Gastrocnemius medialis (tissue), 4 donors: ENCODE measurements at regions not wholly inside any gene's neighbourhood (a gene's known extent, or its start where the extent isn't known, plus 50 kb on each side); places are given as distances from the start of the nearest gene placed in this dataset.

Source experiments
- ATAC-seq, 2 donors: fragments of 150-250 bp; one replicate each; pipeline ENCODE4 v1.9.1; 2016
- DNase-seq, 2 donors: peaks; one replicate each; pipeline ENCODE4 v3.0.0-alpha.2; 2019
- H3K27ac ChIP-seq, 4 donors: fragments of 200-600 bp; sonication (generic); 1 replicate in 1 of 4; 2 replicates in 3 of 4; pipeline ENCODE4 v1.5.1; 2016 to 2018; ENCODE audit warnings: mild to moderate bottlenecking in 2 of 4, moderate library complexity in 1 of 4
- H3K27me3 ChIP-seq, 3 donors: fragments of 200-600 bp; sonication (generic) in 2 of 3; 1 replicate in 1 of 3; 2 replicates in 2 of 3; pipeline versions ENCODE4 v1.5.1 to v1.6.0; 2016 to 2019; ENCODE audit warnings: mild to moderate bottlenecking in 1 of 3, moderate library complexity in 1 of 3
- H3K36me3 ChIP-seq, 2 donors: fragments of 200-600 bp; sonication (generic) in 1 of 2; one replicate each; pipeline ENCODE4 v1.5.1; 2017 to 2018
- H3K4me1 ChIP-seq, 2 donors: fragments of 200-600 bp; sonication (generic) in 1 of 2; one replicate each; pipeline ENCODE4 v1.5.1; 2016 to 2017; ENCODE audit warnings: mild to moderate bottlenecking in 2 of 2
- H3K4me3 ChIP-seq, 4 donors: fragments of 200-600 bp; sonication (generic) in 3 of 4; 1 replicate in 1 of 4; 2 replicates in 3 of 4; pipeline ENCODE4 v1.5.1; 2016 to 2019; ENCODE audit warnings: mild to moderate bottlenecking in 2 of 4
- H3K9me3 ChIP-seq, 3 donors: fragments of 200-600 bp; sonication (generic) in 2 of 3; 1 replicate in 1 of 3; 2 replicates in 2 of 3; pipeline ENCODE4 v1.5.1; 2016 to 2019
- POLR2A ChIP-seq, 2 donors: fragments of 450-650 bp; IDR thresholded peaks; one replicate each; pipeline ENCODE4 v1.6.1; 2017; ENCODE audit warnings: antibody characterized with exemption in 2 of 2, mild to moderate bottlenecking in 2 of 2, moderate library complexity in 2 of 2
- in situ Hi-C, 4 donors: fragments of 200-750 bp; cut with MboI; loops; one replicate each; pipeline versions ENCODE4 v1.15.0 to v1.8.0; 2017; ENCODE audit warnings: low sequenced_read_pairs in 4 of 4
- intact Hi-C: fragments of 100-400 bp; cut with DNase I; formaldehyde crosslinking; loops from one replicate; pipeline ENCODE4 v1.15.1; 2023; ENCODE audit warnings: low total_unique reads
- TF ChIP-seq, protein P1 (sequence below), 5 experiments: fragments of 450-650 bp in 3 of 5; fragments of 200-600 bp in 2 of 5; sonication (generic) in 2 of 5; IDR thresholded peaks in 4 of 5; conservative IDR thresholded peaks in 1 of 5; 1 replicate in 4 of 5; 2 replicates in 1 of 5; pipeline ENCODE4 v1.5.1; 2016 to 2019; ENCODE audit warnings: antibody characterized with exemption in 5 of 5, mild to moderate bottlenecking in 3 of 5, moderate library complexity in 3 of 5

GRCh38 chr10:104516986-104517385, 124.1 kb upstream of the SORCS3 start:
- Histone ChIP-seq H3K9me3 (no peaks in the 10 kb centered on the region), H3K27me3 (no peaks in the 10 kb centered on the region), H3K36me3 (no peaks in the 10 kb centered on the region), H3K4me3 (no peak overlapping the region), H3K27ac (no peak overlapping the region), H3K4me1 (no peaks in the 10 kb centered on the region)
- in situ Hi-C loops (no loop called here), intact Hi-C loops (no loop called here)
- ATAC-seq (no peak), DNase-seq (no peak)
- TF ChIP-seq, protein P1, sequence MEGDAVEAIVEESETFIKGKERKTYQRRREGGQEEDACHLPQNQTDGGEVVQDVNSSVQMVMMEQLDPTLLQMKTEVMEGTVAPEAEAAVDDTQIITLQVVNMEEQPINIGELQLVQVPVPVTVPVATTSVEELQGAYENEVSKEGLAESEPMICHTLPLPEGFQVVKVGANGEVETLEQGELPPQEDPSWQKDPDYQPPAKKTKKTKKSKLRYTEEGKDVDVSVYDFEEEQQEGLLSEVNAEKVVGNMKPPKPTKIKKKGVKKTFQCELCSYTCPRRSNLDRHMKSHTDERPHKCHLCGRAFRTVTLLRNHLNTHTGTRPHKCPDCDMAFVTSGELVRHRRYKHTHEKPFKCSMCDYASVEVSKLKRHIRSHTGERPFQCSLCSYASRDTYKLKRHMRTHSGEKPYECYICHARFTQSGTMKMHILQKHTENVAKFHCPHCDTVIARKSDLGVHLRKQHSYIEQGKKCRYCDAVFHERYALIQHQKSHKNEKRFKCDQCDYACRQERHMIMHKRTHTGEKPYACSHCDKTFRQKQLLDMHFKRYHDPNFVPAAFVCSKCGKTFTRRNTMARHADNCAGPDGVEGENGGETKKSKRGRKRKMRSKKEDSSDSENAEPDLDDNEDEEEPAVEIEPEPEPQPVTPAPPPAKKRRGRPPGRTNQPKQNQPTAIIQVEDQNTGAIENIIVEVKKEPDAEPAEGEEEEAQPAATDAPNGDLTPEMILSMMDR (IDR thresholded peaks at IDR 0.05 in 4 of 5, conservative IDR thresholded peaks at IDR 0.05 in 1 of 5) = no peak
- TF ChIP-seq POLR2A (IDR thresholded peaks at IDR 0.05) = no peak

DNA sequence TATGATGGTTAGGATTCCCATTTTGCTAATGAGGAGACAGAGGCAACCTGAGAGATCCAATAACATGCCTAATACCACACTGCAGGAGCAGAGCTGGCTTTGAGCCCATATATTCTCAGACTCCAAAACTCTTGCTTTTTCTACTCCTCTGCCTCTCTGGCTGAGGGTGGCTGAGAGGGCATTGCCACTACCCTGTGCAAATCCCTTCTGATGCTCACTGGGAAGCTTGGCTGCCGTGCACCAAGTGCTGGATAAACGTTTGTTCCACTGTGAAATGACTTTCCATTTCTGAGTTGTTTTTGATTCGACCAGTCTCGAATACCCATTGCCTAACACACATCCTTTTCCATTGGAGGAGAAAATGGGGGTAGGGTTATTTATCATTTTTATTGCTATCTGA, 123.1 kb upstream of the SORCS3 start:
- TF ChIP-seq POLR2A (IDR thresholded peaks at IDR 0.05) = no peak
- TF ChIP-seq, protein P1 (IDR thresholded peaks at IDR 0.05 in 4 of 5, conservative IDR thresholded peaks at IDR 0.05 in 1 of 5) = no peak
- no peak for ATAC-seq
- intact Hi-C loops (no loop called here), in situ Hi-C loops (no loop called here)
- Histone ChIP-seq H3K4me3 (no peak overlapping the region), H3K9me3 (no peaks in the 10 kb centered on the region), H3K27me3 (no peaks in the 10 kb centered on the region), H3K27ac (no peak overlapping the region), H3K36me3 (no peaks in the 10 kb centered on the region), H3K4me1 (no peaks in the 10 kb centered on the region)
- no peak for DNase-seq

GRCh38 chr10:104518891-104519290, 122.2 kb upstream of the SORCS3 start:
- Histone ChIP-seq H3K4me1 (no peaks in the 10 kb centered on the region), H3K27me3 (no peaks in the 10 kb centered on the region), H3K4me3 (no peak overlapping the region), H3K27ac (no peak overlapping the region), H3K9me3 (no peaks in the 10 kb centered on the region), H3K36me3 (no peaks in the 10 kb centered on the region)
- TF ChIP-seq, protein P1 (IDR thresholded peaks at IDR 0.05 in 4 of 5, conservative IDR thresholded peaks at IDR 0.05 in 1 of 5) = no peak
- no peak for TF ChIP-seq POLR2A (IDR thresholded peaks at IDR 0.05)
- ATAC-seq (no peak), DNase-seq (no peak)
- intact Hi-C loops (no loop called here), in situ Hi-C loops (no loop called here)

- Histone ChIP-seq H3K27ac (no peak overlapping the region), H3K36me3 (no peaks in the 10 kb centered on the region), H3K4me1 (no peaks in the 10 kb centered on the region), H3K27me3 (no peaks in the 10 kb centered on the region), H3K4me3 (no peak overlapping the region), H3K9me3 (no peaks in the 10 kb centered on the region)
- intact Hi-C loops = no loop called here
- ATAC-seq (no peak), DNase-seq (no peak)
- in situ Hi-C loops = no loop called here
- TF ChIP-seq POLR2A (IDR thresholded peaks at IDR 0.05) = no peak
- TF ChIP-seq, protein P1 (IDR thresholded peaks at IDR 0.05 in 4 of 5, conservative IDR thresholded peaks at IDR 0.05 in 1 of 5) = no peak
Measured at GRCh38 chr10:104520653-104521052, 120.4 kb upstream of the SORCS3 start.
